Spinal cord (tissue), 9 donors: ENCODE measurements at regions not wholly inside any gene's neighbourhood (a gene's known extent, or its start where the extent isn't known, plus 50 kb on each side); places are given as distances from the start of the nearest gene placed in this dataset.
"Not testable (repeated sequence)": the region's sequence is repeated elsewhere in the genome, so short reads cannot be mapped to it uniquely, and the experiment has no call there.

Source experiments
- DNase-seq, 6 donors: peaks; one replicate each; pipeline versions ENCODE4 v3.0.0 to v3.0.0-alpha.2; 2013 to 2015; ENCODE audit warnings: low spot score in 6 of 6, low read depth in 4 of 6
- H3K27ac ChIP-seq: one replicate; pipeline ENCODE4 v1.5.1; 2013; ENCODE audit warnings: low read depth, low read length, control low read depth
- H3K27me3 ChIP-seq: one replicate; pipeline ENCODE4 v1.6.1; 2013; ENCODE audit warnings: low read length; ENCODE audit not compliant: control insufficient read depth, insufficient read depth
- H3K36me3 ChIP-seq: one replicate; pipeline ENCODE4 v1.6.1; 2013; ENCODE audit warnings: low read length; ENCODE audit not compliant: control insufficient read depth, insufficient read depth
- H3K4me1 ChIP-seq: one replicate; pipeline ENCODE4 v1.6.1; 2013; ENCODE audit warnings: low read length; ENCODE audit not compliant: control insufficient read depth, insufficient read depth
- H3K4me3 ChIP-seq: one replicate; pipeline ENCODE4 v1.5.1; 2013; ENCODE audit warnings: low read depth, low read length, control low read depth
- H3K9me3 ChIP-seq: one replicate; pipeline ENCODE4 v1.6.1; 2013; ENCODE audit warnings: low read length; ENCODE audit not compliant: control insufficient read depth, insufficient read depth
- WGBS: methylation state at CpG from one replicate; pipeline ENCODE4 v1.1.5; 2013; ENCODE audit warnings: missing lambda C conversion rate; ENCODE audit not compliant: insufficient coverage; 5-methylcytosine and 5-hydroxymethylcytosine counted together
- donor health status: healthy.

DNA sequence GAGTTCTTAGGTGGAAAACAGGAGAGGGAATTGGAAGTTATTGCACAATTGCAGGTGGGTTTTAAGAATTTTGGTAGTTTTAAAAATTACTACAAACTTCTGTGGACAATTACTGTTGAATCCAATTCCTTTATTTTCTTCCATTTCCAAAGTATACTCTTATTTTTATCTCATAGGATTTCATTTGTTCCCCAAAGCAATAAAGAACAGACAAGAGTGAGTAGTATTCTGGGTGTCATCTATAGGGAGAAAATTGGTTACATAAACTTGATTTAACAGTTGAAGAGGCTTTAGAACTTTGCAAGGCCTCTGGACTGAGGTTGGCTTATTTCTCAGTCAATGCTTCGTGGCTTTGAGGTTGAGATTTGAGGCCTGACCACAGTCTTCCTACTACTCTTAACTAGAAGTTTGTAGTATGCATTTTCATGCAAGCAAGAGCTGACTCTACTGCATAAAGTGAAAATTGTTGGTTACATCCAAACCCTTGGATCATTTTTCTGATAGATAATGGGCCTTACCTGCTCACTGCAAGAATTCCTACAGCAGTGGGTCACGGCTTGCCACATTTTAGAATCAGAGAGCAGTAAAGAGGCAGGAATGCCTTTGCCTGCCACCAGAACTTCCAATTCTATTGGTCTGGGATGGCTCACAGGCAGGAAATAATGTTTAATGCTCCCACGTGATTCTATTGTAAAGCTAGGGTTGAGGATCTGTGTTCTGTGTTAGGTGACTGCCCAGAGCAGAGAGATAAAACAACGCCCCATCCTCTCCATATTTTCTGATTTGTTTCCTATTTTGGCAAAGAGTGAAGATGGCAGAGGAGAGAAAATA is 270.5 kb downstream of the TTC6 start:
- 86% methylated on average over 1 of the region's 4 CpGs for WGBS
- no peak overlapping the region for H3K27ac ChIP-seq

DNA sequence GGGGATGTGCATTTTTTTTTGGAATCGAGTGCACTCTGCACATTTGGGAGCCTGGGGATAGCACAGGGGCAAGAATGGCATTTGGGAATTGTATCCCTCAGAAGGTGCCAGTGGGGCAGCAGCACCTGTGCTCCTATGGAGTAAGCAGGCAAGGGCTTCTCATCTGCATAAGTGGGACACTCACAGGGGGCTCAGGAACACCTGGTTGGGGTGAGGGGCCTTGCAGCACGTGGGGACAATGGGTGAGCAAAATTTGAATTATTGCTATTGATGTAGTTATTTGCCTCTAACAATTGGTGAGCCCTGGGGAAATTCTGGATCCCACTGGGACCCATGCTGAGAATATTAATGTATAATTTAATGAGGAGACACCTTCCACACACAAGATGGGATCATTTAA is 274.2 kb downstream of the TTC6 start:
- no peak for DNase-seq
- Histone ChIP-seq H3K36me3 (no peaks in the 10 kb centered on the region), H3K27ac (no peak overlapping the region), H3K9me3 (no peaks in the 10 kb centered on the region), H3K27me3 (no peaks in the 10 kb centered on the region), H3K4me1 (peaks cover 10% of the 10 kb centered on the region), H3K4me3 (no peak overlapping the region)
- 82% methylated on average over 1 of the region's 2 CpGs for WGBS

More for the DNA sequence above, 270.5 kb downstream of the TTC6 start:
- Histone ChIP-seq H3K27me3 (no peaks in the 10 kb centered on the region), H3K36me3 (no peaks in the 10 kb centered on the region), H3K4me3 (no peak overlapping the region), H3K9me3 (no peaks in the 10 kb centered on the region), H3K4me1 (peaks cover 7% of the 10 kb centered on the region)
- DNase-seq, result no peak

DNA sequence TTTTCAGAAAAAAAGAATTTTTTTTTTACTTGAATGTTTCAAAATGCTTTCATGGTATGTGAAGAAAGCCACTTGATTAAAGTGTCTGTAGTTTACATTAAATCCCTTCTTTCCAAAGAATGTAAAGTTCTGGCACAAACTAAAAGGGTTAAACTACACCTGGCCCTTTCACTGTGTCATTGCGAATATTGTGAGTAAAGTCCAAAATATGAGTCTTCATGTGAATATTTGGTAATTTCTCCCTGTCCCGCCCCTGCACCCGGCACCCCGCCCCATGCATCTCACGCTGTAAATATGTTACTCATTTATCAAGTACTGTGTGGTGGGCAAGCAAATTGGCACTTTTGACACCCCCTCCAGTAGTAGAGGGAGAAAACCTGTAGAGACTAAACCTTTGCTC is 274.7 kb downstream of the TTC6 start:
- no peak for DNase-seq
- Histone ChIP-seq H3K27ac (no peak overlapping the region), H3K4me1 (peaks cover 7% of the 10 kb centered on the region), H3K9me3 (no peaks in the 10 kb centered on the region), H3K36me3 (no peaks in the 10 kb centered on the region), H3K4me3 (no peak overlapping the region), H3K27me3 (no peaks in the 10 kb centered on the region)
- no CpG with 5 or more reads among the region's 5 CpGs for WGBS

DNA sequence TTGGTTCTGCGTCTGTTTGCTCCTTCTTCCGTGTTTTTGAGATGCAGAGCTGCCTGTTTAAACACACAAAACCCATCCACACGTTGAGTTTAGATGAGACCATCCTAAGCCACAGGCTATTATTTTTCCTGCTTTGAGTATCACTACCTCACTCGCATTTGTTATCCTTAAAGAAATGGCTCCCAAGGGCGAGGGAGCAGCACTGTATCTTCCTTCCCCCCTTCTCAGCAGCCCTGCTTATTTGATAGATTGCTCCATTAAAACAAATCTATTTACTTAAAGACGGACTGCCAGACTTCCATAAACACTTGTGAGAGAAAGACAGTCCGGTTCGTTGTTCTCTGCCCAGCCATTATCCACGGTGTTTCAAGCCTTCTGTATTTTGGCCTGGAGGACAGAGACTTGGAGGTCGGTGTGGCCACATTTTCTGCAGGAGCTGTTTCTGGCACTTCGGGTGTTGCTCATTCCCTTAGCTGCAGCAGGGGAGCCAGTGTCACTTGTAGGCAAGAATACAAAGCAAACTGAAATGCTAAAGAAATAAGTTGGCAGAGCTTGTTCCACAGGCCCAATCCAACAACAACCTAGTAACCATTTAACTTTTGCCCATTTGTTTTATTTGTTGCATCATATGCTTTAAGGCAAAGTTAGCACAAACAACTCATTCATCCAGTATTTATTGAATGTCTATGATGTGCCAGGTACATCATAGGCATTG is 275.4 kb downstream of the TTC6 start:
- no peaks in the 10 kb centered on the region for H3K36me3 ChIP-seq
- peak in 3 of 6 donors; percentile 9 to 64 (median 57) for DNase-seq
- 21% methylated on average over 10 of the region's 11 CpGs for WGBS
- H3K27me3 ChIP-seq, result no peaks in the 10 kb centered on the region
- no peaks in the 10 kb centered on the region for H3K9me3 ChIP-seq
- peaks cover 7% of the 10 kb centered on the region for H3K4me1 ChIP-seq
- H3K27ac ChIP-seq, result peak overlapping the region; percentile 10
- no peak overlapping the region for H3K4me3 ChIP-seq

DNA sequence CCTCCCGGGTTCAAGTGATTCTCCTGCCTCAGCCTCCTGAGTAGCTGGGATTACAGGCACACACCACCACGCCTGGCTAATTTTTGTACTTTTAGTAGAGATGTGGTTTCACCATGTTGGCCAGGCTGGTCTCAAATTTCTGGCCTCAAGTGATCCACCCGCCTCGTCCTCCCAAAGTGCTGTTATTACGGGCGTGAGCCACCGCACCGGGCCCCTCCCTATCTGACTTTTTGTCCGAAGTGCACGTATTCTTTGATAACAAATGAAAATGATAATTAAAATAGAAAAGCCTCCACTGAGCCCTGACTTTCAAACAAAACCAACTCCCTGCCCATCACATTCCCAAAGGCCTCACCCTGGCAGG is 278.6 kb downstream of the TTC6 start:
- not testable (repeated sequence) for H3K4me1 ChIP-seq, H3K4me3 ChIP-seq, DNase-seq, H3K9me3 ChIP-seq, H3K36me3 ChIP-seq, H3K27me3 ChIP-seq, H3K27ac ChIP-seq
- WGBS, result no CpG with 5 or more reads among the region's 10 CpGs

DNA sequence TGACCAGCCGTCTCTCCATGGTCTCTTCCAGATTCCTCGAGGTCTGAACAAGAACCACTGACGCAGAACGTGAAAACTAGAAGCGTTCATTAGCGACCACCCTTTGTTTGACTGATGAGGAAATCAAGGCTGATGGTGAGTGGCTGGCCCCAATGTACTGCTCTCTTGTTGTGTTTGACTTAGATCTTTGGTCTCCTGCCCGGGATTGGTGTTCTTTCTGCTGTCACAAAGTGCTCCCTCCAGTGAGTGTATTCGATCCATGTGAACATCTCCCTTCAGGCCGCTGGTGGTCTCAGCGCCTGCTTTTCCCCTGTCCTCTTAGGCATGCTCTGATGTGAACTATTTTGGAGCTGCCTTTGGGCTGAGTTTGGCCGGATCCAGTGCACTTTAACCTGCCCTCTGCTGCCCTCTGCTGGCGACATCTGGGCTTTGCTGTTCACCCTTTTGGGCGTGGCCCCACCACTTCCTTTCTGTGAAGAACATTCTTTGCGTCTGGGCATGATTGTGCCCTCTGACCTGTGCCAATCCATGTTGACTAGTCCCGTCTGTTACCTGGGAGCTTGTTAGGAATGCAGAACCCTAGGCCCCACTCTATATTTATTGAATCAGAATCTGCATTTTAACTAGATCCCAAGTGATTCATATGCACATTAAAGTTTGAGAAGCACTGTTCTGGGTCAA is 279.1 kb downstream of the TTC6 start:
- Histone ChIP-seq H3K27ac (no peak overlapping the region), H3K9me3 (no peaks in the 10 kb centered on the region), H3K36me3 (no peaks in the 10 kb centered on the region), H3K4me3 (no peak overlapping the region), H3K27me3 (no peaks in the 10 kb centered on the region), H3K4me1 (peaks cover 7% of the 10 kb centered on the region)
- WGBS, result 34% methylated on average over 14 of the region's 15 CpGs
- DNase-seq, result peak in 2 of 6 donors; percentile 74 to 78

DNA sequence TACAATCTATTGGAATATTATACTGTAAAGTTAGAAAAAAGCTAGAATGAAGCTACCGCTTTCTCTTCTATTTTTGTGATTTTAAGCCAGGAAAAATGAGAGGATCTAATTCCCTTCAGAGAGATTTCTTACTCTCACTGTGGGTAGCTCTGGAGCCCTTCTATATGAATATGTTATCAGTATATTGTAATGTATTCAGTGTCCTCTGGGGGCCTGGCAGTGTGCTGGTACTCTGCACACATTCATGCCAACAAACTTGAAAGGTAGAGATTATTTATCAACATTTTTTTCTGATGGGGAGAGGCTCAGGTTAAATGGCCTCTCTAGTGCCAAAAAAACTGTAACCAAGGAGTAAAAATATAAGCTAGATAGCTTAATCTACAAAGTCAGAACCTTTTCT is 292.8 kb downstream of the TTC6 start:
- H3K36me3 ChIP-seq, result no peaks in the 10 kb centered on the region
- DNase-seq, result no peak
- no peak overlapping the region for H3K4me3 ChIP-seq
- H3K4me1 ChIP-seq, result peaks cover 4% of the 10 kb centered on the region
- WGBS, result no CpG with 5 or more reads among the region's 1 CpG
- H3K27ac ChIP-seq, result no peak overlapping the region
- no peaks in the 10 kb centered on the region for H3K9me3 ChIP-seq
- no peaks in the 10 kb centered on the region for H3K27me3 ChIP-seq

DNA sequence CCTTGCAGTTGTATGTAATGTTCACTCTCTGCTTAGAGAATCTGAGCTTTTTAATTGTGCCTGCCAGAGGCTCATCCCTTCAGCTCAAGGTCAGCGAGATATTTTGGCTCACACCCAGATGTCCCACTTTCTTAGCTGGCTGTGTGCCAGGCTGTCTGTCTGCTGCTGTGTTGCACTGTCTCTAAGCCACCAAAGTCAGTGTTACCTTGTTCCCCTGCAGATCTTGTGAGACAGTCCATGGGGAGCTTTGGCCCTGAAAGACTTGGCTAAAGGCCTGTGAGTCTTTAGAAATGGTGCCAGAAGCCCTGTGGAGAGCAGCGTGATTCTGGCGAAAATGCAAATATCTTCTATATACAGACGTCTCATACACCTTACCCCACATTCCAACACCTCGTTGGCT is 293.7 kb downstream of the TTC6 start:
- WGBS, result 12% methylated on average over 3 of the region's 5 CpGs
- Histone ChIP-seq H3K36me3 (no peaks in the 10 kb centered on the region), H3K9me3 (no peaks in the 10 kb centered on the region), H3K4me1 (peaks cover 4% of the 10 kb centered on the region), H3K27me3 (no peaks in the 10 kb centered on the region), H3K4me3 (no peak overlapping the region), H3K27ac (no peak overlapping the region)
- peak in 2 of 6 donors; percentile 70 to 74 for DNase-seq

DNA sequence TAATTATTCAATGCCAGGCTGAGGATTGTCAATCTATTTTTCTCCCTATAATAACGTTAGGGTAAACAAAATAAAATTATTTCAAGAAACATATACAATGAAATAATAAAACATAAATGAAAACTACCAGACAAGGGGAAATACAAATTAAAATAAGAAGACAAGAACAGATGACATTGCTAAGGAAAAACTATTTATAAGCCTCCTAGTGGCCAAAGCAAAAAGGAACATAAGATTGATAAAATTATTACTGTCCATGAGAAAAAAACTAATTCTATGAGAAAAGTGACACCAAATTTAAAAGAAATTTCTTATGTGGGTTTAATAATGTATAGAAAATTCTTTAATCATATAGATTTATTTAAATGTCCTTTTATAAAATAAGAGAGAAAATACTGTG is 294.7 kb downstream of the TTC6 start:
- peaks cover 4% of the 10 kb centered on the region for H3K4me1 ChIP-seq
- no peak for DNase-seq
- no peak overlapping the region for H3K27ac ChIP-seq
- no peaks in the 10 kb centered on the region for H3K9me3 ChIP-seq
- no peaks in the 10 kb centered on the region for H3K36me3 ChIP-seq
- no peaks in the 10 kb centered on the region for H3K27me3 ChIP-seq
- H3K4me3 ChIP-seq, result no peak overlapping the region
- WGBS, result no CpG with 5 or more reads among the region's 1 CpG
